ENCODE measurements at regions not wholly inside any gene's neighbourhood (a gene's known extent, or its start where the extent isn't known, plus 50 kb on each side); places are given as distances from the start of the nearest gene placed in this dataset.

- Mint-ChIP-seq H3K27me3 (peaks cover 9% of the 10 kb centered on the region), H3K27ac (no peak overlapping the region), H3K4me3 (no peak overlapping the region), H3K9me3 (peaks cover 5% of the 10 kb centered on the region), H3K4me1 (ENCODE audit: low read depth) (no peaks in the 10 kb centered on the region), H3K36me3 (ENCODE audit: low read depth) (no peaks in the 10 kb centered on the region)
- Histone ChIP-seq H3K27me3 (ENCODE audit: control insufficient read depth in 1 of 2, insufficient read depth in 2 of 2, low read length in 2 of 2) (peaks cover 2 to 5% of the 10 kb centered on the region in 2 experiments), H3K36me3 (ENCODE audit: insufficient read depth, low read length) (no peaks in the 10 kb centered on the region), H3K27ac (ENCODE audit: low read depth in 1 of 2, low read length in 2 of 2) (no peak overlapping the region), H3K4me3 (ENCODE audit: low read length) (no peak overlapping the region), H3K9me3 (ENCODE audit: control insufficient read depth in 1 of 2, insufficient read depth in 1 of 2, low read length in 2 of 2) (peaks cover 0 to 5% of the 10 kb centered on the region in 2 experiments), H3K4me1 (ENCODE audit: insufficient read depth, low read length) (no peaks in the 10 kb centered on the region)
- ATAC-seq (ENCODE audit: poor library complexity): no peak
- TF ChIP-seq CTCF (IDR thresholded peaks at IDR 0.05): no peak
- ChIA-PET CTCF (no interaction called here), POLR2A (no interaction called here)
- intact Hi-C loops (cut with DNase I, micrococcal nuclease): no loop called here
- no peak for DNase-seq
Measured at GRCh38 chr4:106486533-106486932, 118.0 kb upstream of the GIMD1 start.

DNA sequence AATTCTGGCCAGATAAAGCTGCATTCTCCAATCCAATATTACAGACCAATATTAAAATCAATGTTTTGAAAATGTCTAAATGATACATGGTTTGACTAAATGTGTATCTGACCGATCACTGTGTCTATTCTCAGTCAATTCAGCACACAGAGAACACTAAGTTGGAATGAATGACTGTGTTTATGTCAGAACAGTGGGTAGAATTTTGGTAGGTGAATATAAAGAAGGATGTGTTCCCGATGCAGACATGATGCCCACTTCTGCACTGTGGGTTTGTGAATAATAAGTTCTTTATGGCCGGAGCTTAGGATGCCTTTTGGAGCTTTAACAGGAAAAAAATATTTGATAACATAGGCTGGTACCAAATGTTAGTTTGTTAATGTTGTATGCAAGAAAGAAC, 113.2 kb upstream of the GIMD1 start:
- ChIA-PET POLR2A (no interaction called here), CTCF (no interaction called here)
- H3K4me3 Mint-ChIP-seq: no peak overlapping the region
- H3K4me1 Mint-ChIP-seq (ENCODE audit: low read depth): no peaks in the 10 kb centered on the region
- DNase-seq (no peak), ATAC-seq (ENCODE audit: poor library complexity) (no peak)
- no peaks in the 10 kb centered on the region for H3K4me1 ChIP-seq (ENCODE audit: insufficient read depth, low read length)
- no peak overlapping the region for H3K4me3 ChIP-seq (ENCODE audit: low read length)
- H3K36me3 ChIP-seq (ENCODE audit: insufficient read depth, low read length): no peaks in the 10 kb centered on the region
- H3K36me3 Mint-ChIP-seq (ENCODE audit: low read depth): no peaks in the 10 kb centered on the region
- intact Hi-C loops (cut with DNase I, micrococcal nuclease): no loop called here
- peaks cover 5% of the 10 kb centered on the region for H3K9me3 Mint-ChIP-seq
- H3K9me3 ChIP-seq (ENCODE audit: control insufficient read depth in 1 of 2, insufficient read depth in 1 of 2, low read length in 2 of 2): no peaks in the 10 kb centered on the region
- no peak for TF ChIP-seq CTCF (IDR thresholded peaks at IDR 0.05)
- peaks cover 6% of the 10 kb centered on the region for H3K27me3 Mint-ChIP-seq
- H3K27ac Mint-ChIP-seq: no peak overlapping the region
- no peak overlapping the region for H3K27ac ChIP-seq (ENCODE audit: low read depth in 1 of 2, low read length in 2 of 2)
- H3K27me3 ChIP-seq (ENCODE audit: control insufficient read depth in 1 of 2, insufficient read depth in 2 of 2, low read length in 2 of 2): peaks cover 2 to 3% of the 10 kb centered on the region in 2 experiments

DNA sequence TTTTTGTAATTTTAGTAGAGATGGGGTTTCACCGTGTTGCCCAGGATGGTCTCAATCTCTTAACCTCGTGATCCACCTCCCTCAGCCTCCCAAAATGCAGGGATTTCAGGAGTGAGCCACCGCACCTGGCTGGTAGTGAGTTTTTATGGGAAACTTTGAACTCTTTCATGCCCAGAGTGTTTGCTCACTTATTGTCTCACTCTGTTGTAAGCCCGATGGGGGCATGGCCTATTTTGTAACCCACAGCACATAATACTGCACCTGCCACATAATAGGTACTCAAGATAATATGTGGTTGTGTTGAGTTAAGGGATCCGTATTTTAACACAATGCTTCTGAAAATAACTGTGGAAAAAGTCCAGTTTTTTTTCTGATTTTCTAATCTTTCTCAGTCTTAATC, 109.6 kb upstream of the GIMD1 start:
- Histone ChIP-seq H3K4me3 (ENCODE audit: low read length) (no peak overlapping the region), H3K4me1 (ENCODE audit: insufficient read depth, low read length) (no peaks in the 10 kb centered on the region), H3K9me3 (ENCODE audit: control insufficient read depth in 1 of 2, insufficient read depth in 1 of 2, low read length in 2 of 2) (peaks cover 0 to under 1% of the 10 kb centered on the region in 2 experiments), H3K36me3 (ENCODE audit: insufficient read depth, low read length) (no peaks in the 10 kb centered on the region), H3K27me3 (ENCODE audit: control insufficient read depth in 1 of 2, insufficient read depth in 2 of 2, low read length in 2 of 2) (no peaks in the 10 kb centered on the region), H3K27ac (ENCODE audit: low read depth in 1 of 2, low read length in 2 of 2) (no peak overlapping the region)
- Mint-ChIP-seq H3K4me1 (ENCODE audit: low read depth) (no peaks in the 10 kb centered on the region), H3K4me3 (no peak overlapping the region), H3K27ac (no peak overlapping the region), H3K36me3 (ENCODE audit: low read depth) (no peaks in the 10 kb centered on the region), H3K27me3 (no peaks in the 10 kb centered on the region), H3K9me3 (no peaks in the 10 kb centered on the region)
- no peak for DNase-seq
- intact Hi-C loops (cut with DNase I, micrococcal nuclease): no loop called here
- ATAC-seq (ENCODE audit: poor library complexity): no peak
- ChIA-PET POLR2A (no interaction called here), CTCF (no interaction called here)
- no peak for TF ChIP-seq CTCF (IDR thresholded peaks at IDR 0.05)
